T-helper 2 cell (primary cell): ENCODE measurements at regions not wholly inside any gene's neighbourhood (a gene's known extent, or its start where the extent isn't known, plus 50 kb on each side); places are given as distances from the start of the nearest gene placed in this dataset.

ENCODE experiments used
- DNase-seq, 5 experiments: peaks; one replicate each; pipeline versions ENCODE4 v3.0.0 to v3.0.0-alpha.2; 2012 to 2022

DNA sequence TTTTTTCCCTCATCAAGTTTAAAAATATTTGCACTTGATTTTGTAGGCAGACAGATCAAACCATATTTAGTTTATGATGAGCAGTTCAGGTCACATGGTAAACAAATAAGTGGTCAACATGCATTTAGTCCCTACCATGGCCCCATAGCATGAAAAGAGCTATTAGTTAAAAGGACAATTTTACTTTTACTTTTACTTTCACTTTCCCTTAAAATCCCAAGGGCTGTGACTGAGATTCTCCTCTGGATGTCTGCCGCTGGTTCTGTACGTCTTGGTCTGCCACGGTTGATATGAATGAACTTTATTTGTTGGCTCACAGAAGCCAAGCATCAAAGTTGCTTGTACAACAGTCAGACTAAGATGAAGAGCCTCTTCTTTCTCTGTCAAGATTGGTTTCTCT is 626.2 kb upstream of the CDH7 start:
- peak in 1 of 5 experiments; percentile 0 for DNase-seq

DNA sequence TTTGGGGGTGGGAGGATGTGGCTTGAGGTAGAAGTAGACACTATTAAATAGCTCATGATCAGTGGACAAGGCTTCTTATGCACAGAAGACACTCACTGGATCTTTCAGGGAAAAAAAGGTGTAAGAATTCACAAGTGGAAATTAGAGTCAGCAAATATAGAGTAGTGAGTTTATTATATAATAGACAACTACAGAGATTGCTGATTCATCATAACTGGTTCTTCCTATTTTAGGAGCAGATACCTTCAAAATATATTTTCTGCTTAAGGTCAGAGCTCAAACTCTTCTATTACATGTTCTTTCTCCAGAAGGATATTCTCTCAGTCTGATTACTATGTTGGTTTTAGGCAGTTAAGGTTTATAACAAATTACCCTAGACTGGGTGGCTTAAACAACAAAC is 646.9 kb upstream of the CDH7 start:
- DNase-seq: no peak

DNA sequence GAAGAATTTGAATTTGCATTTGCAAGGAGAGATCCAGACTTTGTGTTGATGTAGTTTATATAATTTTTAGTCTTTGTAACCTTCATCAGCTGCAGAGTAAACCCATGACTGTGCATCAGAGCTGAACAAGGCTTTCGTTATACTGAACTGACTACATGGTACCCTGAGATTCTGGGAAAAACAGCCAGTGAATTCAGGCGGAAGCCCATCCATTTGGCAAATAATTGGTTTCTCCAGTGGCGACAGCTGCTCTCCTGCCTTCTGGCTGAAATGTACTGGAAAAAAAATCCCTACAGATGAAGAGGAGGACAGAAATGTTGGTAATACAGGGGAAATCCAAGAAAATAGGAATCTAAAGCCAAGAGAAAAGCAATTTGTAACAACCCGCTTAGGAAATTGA is 657.5 kb upstream of the CDH7 start:
- no peak for DNase-seq

DNA sequence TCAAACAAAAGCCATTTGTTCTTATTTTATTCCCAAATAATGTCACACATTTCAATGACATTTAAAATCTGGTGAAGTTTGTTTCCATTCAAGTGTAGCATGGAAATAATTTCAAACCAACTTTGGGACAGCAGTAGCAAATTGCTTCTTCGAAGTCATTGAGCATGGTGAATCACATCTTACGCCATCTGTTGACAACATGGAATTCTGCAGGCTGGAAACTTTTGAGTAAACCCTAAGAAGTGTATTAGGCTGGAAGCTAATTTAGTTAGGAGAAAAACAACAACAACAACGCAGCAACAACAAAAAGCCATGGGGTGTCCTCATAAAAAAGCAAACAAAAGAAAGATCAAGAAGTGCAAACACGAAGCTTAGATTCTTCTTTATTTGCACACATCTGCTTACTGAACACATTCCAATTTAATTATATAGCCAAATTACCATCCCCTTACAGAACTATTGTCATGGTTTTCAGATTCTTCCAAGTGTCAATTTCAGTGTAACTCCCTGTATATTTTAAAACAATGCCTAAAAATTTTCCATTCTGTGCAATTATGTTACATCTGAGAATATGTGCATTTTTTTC is 659.0 kb upstream of the CDH7 start:
- peak in 1 of 5 experiments; percentile 0 for DNase-seq

DNA sequence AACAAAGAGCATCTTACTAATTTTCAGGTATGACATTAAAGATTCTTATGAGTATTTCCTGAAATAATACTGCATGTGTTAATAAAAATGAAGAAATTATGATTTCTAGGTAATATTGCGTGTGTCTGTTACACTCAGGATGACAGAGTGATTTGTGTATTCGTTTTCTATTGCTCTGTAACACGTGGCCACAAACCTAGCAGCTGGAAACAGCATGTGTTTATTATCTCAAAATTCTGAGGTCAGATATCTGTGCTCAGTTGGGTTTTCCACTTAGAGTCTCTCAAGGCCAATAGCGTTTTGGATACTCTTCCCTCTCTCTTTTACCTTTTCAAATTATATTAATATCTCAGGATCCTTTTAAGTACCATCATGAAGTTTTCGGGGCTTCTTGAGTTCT is 667.9 kb upstream of the CDH7 start:
- DNase-seq: no peak

DNA sequence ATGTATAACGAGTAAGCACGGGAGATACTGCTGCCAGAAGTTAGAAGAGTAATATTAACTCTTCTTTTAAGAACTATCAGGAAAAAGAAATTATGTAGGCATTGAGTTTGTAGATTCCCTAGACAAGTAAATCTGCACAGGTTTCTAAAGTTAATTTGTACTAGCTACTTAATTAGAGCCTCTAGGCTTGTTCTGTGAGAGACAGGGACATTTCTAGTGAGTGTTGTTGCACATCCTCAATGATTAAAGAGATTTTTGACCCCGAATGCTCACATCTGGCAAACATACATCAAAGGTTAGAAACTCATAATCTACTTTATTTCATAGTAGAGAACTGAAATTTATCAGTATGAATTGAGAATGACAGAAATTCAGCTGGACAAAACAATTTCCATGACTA is 669.0 kb upstream of the CDH7 start:
- no peak for DNase-seq

DNA sequence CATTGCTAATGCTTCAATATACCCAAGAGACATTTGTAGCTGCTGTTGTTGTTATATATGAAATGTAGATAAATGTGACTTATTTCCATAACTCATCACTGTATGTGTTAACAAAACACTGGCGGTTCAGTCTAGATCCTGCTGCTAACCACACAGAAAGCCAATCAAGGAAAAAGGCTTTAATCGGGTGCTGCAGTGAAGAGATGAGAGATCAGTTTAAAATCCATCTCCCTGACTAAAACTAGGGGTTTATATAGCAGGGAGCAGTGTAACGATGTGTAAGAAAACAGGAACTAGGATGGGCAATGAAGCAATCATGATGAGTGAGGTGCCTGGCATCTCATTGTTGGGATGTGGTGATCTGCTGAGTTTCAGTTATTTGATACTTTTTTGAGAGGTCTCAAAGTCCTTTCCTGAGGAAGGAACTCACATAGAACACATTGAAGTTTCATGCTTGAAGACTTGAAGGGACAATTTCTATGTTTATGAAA is 677.7 kb upstream of the CDH7 start:
- no peak for DNase-seq

DNA sequence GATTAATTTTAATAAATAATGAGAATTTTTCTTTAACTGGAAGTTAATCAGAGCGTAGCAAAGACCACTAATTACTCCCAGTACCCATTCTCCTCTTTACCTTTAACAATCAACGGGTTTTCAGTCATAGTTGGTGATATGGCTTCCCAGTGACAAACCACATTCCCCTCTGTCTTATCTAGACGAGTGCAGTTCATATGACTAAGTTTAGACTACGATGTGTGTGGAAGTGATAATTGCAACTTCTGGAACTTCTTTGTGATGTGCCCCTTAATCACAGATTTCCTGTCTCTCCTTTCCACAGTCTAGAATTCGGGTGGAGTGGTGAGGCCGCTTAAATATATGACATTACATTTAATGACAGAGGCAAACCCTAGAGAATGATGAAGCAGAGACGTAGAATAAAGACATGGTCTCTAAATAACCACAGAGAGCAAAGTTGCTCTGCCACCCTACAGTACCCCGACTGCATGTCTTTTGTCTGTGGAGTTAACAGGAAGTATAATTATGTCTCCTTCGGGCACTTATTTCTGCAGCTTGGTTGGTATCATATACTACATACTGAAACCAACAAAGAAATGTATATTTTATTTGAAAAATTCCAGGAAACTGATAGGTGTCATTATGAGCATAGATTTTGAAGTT is 693.3 kb upstream of the CDH7 start:
- no peak for DNase-seq

DNA sequence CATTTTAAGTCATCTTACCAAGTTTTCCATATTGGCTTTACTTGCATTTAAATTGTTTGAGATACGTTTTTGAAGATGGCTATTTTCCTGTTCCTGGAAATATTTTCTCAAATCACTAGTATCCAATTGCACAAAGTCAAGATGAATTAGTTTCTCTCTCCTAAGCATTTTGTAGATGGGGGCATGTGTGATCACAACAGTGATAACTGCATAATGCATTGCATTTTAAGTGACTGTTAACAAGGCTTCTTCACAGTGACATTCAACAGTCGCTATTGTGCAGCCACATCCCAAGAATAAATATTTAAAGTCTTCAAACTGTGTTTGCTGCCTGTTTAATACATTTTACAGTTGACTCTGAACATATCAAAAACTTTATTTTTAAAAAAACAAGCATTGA is 694.2 kb upstream of the CDH7 start:
- no peak for DNase-seq

DNA sequence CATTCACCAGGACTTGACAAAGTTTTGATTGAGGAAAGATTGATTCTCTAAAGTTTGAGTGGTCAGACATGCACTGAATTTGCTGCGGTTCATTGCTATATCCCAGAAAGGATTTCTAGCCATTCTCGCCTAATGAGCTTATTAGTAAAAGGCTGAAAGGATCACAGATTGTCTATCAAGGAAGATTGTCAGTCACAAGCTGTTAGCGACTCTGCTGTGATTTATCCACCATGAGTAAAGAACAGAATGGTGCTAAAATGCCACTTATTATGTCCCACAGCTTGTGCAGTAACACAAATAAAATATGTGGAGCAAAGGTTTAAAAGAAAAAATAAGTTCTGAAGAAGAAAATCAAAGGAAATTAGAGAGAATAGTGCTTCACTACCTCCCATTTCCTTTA is 701.2 kb upstream of the CDH7 start:
- no peak for DNase-seq

DNA sequence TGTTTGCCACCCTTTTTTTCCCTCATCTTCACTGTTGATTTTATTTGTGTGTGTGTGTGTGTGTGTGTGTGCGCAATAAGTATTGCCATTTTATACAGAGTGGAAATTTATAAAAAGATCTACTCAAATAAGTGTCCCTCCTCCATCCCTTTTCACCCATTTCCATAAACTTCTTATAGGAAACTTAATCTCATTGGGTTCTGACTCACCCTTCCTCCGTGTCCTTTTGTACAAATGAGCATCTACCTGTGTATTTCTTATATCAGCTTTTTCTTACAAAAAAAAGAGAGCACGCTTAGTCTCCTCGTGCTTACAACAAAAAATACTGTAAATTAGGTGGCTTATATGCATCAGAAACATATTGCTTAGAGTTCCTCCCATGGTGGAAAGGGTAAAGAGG is 711.2 kb upstream of the CDH7 start:
- DNase-seq: no peak

DNA sequence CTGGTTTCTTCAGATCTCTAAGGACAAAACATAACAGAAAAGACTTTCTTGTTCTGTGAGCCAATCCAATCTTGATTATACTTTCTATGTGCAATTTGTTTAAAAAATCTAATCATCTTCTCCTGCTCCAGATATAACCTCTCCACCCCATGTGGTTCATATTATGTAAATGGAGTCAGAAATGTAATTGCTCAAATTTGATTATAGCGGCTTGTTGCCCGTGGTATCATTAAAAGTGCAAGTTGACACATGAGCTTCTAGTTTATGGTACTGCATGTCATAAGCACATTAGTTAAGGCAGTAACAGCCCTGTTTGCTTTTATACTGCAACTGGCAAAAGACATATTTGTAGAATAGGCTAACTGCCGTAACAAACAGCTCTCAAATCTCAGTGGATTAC is 715.1 kb upstream of the CDH7 start:
- DNase-seq: no peak

DNA sequence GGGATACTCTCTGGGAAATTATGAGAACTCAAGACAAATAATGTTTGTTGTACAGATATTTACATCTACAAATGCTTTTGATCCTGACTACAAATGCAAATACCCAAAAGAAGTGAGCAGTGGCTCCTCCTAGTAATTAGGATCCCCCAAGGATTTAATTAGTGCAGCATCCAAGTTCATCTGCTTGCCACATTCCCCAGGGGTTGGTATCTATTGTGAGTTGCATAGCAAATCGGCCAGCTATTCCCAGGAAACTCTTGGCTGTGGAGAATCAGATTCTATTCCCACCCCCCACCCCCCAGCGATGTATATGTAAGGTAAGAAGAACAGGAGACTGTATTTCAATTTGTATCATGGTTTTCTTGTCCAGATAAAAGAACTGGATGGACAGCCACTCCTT is 725.1 kb upstream of the CDH7 start:
- no peak for DNase-seq

DNA sequence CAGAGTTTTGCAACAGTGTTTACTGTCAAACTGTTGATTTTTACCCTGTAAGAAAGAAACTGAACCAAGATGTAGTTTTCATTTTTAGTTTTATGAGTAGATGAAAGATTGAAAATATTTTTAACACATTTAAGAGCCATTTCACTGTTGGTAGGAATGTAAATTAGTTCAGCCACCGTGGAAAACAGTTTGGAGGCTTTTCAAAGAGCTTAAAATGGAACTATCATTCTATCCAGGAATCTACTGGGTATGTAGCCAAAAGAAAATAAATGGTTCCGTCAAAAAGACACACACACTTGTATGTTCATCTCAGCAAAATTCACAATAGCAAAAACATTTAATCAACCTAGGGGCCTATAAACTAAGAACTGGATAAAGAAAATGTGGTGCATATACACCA is 729.8 kb upstream of the CDH7 start:
- no peak for DNase-seq

DNA sequence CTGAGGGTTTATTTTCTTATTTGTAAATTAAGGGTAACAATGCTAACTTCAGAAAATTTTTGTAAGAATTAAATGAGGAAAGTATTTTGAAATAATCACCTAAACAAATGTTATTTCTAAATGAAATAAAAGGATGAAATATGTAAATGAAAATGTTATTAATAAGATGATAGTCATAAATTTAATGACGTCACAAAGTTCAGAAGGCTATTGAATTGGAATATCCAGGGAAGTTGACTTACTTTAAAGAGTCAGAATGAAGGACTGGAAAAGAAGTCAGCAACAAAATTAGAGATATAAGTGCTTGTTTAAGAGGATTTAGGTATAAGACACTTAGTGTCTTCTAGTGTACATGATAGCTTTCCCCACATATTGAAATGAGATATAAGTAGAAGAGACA is 732.6 kb upstream of the CDH7 start:
- no peak for DNase-seq

DNA sequence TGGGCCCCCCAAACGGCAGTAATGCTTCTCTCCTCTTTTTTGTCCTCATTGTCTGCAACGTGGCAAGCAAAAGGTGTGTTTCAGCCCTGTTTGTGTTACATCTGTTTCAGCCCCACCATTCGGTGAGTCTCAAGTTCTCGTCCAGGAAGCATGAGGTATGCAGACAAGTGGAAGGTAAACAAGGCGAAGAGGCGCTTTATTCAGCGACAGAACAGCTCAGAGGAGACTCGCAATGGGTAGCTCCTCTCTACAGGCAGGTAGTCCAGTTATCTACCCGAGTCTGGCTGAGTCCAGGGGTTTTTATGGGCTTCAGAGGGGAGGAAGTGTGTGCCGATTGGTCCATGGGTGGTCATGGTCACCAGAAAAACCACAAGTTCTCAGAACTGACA is 733.4 kb upstream of the CDH7 start:
- DNase-seq: no peak

DNA sequence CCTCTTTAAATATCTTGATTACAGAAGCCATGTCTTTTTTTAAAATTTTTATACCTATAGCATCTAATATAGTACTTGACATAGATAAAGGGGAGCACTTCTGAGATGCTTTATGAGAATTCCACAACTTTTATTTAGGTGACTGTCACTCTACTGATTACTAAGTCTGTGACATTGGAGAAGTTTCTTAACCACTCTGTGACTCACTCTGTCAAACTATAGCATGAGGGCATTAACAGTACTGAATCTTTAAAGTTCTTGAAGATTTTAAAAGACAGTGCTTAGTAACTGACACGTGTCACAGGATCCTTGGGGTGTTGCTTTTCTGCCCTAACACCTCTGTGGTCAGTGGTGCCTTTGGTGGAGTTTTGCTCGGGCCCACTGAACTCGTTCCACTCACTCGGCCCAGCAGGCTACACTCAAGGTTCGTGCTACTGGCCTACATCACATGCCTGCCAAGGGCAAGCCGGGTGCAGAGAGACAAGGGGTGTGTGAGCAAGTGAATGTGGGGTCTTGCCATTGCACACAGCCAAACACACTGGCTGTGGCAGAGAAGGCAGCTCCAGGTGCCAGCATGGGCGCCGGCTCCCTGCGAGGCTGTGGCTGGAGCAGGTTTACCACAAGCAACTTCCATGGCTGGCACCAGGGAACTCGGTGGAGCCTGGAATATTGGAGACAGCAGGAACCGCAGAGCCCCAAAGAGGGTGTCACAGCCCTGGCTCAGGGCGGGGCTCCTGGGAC is 734.0 kb upstream of the CDH7 start:
- DNase-seq: no peak

DNA sequence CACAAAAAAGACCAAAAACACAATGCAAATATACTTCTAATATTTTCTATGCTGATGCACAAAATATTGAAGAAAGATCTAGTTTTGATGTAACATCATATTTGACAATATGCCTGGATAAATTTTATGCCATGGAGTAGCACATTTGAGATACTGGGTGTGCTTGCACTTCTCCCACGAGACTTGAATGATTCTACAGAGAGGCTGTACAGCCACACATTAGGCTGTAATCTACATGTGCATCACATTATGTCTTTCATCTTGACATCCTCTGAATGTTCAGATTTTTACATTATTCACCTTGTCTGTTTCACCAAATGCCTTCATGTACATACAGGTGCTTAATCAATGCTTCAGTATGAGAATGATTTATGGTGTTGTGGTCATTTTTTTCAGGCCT is 756.4 kb upstream of the CDH7 start:
- DNase-seq: no peak

DNA sequence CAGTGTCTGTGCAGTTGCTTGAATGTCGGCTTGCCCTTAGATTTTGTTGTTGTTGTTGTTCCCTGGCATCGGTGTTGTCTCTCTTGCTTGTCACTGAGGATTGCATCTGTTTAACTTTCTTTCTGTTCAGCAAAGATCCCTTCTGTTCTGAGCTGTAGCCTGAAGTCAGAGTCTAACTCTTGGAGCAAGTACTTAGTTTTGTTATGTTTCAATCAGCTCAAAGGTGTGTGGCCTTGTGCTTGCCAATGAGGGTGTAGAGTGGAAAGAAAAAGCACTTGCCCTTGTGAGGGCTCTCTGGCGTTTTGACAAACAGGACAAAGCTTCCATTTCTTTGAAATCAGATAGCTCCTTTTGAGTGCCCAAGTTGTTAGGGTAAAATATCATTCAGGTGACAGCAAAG is 757.1 kb upstream of the CDH7 start:
- no peak for DNase-seq

DNA sequence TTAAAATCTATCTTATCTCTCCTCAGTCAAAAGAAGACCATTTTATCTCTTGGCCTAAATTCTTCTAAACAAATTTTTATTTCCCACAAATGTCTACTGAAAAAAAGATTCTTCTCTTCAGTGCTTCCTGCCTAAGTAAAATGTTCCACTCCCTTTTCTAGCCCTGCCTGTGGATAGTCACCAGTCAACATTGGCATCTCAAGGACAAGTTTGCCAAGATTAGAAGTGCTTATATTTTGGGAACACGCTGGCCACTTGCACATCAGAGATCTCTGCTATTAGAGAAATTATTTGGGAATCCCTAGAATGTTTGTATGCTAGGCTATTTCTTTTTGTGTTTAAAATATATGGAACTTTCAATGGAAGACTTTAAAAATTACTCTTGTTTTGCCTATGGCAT is 758.2 kb upstream of the CDH7 start:
- DNase-seq: no peak

DNA sequence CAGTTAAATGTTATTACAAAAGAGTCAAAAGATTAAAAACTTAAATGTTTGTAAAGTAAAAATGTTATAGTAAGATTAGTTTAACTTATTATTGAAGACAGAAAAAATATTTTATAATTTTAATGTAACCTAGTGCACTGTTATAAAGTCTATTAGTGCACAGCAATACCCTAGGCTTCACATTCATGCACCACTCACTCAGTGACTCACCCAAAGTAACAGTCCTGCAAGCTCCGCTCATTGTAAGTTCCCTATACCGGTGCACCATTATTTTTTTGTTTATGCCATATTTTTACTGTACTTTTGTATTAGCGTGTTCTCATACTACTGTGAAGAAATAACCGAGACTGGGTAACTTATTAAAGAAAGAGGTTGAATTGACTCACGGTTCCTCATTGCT is 759.7 kb upstream of the CDH7 start:
- no peak for DNase-seq

DNA sequence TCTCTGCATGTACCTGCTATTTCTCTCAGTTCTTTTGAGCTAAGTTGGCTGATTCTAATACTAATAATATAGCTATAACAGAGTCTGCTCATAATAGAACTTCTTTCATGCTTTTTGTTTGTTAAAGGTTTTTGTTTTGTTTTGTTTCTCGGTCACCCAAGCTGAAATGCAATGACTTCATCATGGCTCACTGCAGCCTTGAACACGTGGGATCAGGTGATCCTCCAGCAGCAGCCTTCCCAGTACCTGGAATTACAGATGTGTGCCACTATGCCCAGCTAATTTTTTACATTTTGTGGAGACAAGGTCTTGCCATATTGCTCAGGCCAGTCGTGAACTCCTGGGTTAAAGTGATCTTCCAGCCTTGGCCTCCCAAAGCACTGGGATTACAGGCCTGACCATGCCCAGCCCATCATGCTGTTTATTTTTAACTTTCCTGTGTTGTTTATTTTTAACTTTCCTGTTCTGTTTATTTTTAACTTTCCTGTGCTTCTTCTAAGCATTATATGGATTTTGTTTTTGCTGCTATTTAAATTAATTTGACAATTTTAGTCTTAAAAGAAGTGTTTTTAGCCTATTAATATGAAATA is 763.8 kb upstream of the CDH7 start:
- DNase-seq: no peak

DNA sequence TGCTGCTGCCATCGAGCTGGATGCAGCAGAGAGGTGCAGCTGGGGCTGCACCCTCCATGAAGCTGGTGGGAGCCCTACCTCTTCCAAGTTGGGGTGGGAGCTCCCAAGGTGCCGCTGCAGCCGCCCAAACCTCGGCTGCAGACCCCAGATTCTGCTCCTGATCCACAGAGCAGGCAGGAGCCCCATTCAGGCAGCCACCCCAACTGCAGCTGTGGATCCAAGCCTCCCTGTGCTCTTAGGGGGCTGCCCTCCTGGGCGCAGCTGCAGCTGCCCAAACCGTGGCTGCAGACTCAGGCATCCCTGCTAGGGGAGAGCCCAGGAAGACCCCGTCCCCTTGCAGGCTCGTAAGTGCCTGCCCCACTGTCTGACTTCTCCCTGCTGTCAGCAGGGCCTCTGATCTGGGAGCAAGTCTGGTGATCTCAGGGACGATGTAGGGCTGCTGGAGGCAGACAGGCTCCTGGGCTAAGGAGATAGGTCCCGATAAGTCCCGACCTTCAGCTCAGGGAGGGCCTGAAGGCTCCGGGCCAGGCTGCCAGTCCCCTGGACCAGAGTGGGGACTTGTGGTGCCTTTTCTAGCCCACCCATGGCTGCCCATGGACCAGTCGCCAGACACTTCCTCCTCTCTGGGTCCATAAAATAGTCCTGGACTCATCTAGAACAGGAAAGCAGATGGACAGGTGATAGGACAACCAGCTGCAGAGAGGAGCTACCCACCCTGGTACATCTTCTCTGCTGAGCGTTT is 767.1 kb upstream of the CDH7 start:
- no peak for DNase-seq
